WTC11 (cell line): ENCODE measurements at regions not wholly inside any gene's neighbourhood (a gene's known extent, or its start where the extent isn't known, plus 50 kb on each side); places are given as distances from the start of the nearest gene placed in this dataset.
"Not testable (repeated sequence)": the region's sequence is repeated elsewhere in the genome, so short reads cannot be mapped to it uniquely, and the experiment has no call there.

Source experiments
- ATAC-seq: fragments of 200-7000 bp; cut with Tn5 transposase; 2 replicates; pipeline ENCODE4 v1.10.0; 2021; ENCODE audit warnings: mild to moderate bottlenecking, moderate library complexity
- CTCF ChIA-PET: fragments of 300-600 bp; sonication (Branson Sonifier 250); formaldehyde crosslinking; loops from one replicate; lab custom pipeline; 2021; ENCODE audit warnings: antibody characterized with exemption; lab: Charles Lee
- POLR2A ChIA-PET: fragments of 350-600 bp; sonication (Branson Sonifier 250); formaldehyde crosslinking; loops from one replicate; lab custom pipeline; 2021; ENCODE audit warnings: antibody characterized with exemption; lab: Charles Lee
- DNase-seq: peaks from one replicate; pipeline ENCODE4 v3.0.0; 2021; ENCODE audit warnings: low spot score
- H3K27ac Mint-ChIP-seq: 2 replicates; pipeline ENCODE4 v1.8.0; 2021; ENCODE audit warnings: mixed read lengths
- H3K27me3 Mint-ChIP-seq: 2 replicates; pipeline ENCODE4 v1.8.0; 2021; ENCODE audit warnings: low read depth, mild to moderate bottlenecking, moderate library complexity, mixed read lengths
- H3K36me3 Mint-ChIP-seq: 2 replicates; pipeline ENCODE4 v1.8.0; 2021; ENCODE audit warnings: mixed read lengths
- H3K4me1 Mint-ChIP-seq: 2 replicates; pipeline ENCODE4 v1.8.0; 2022; ENCODE audit warnings: mixed read lengths
- H3K4me3 Mint-ChIP-seq: 2 replicates; pipeline ENCODE4 v1.8.0; 2021; ENCODE audit warnings: mild to moderate bottlenecking, moderate library complexity, mixed read lengths
- H3K9me3 Mint-ChIP-seq: 2 replicates; pipeline ENCODE4 v1.8.0; 2021; ENCODE audit warnings: mixed read lengths
- CBFB ChIP-seq: sonication (generic); formaldehyde crosslinking; IDR thresholded peaks from 2 replicates; pipeline ENCODE4 v1.8.1; 2022; ENCODE audit warnings: mild to moderate bottlenecking, low read depth, missing genetic modification reagents
- CREB1 ChIP-seq: sonication (generic); formaldehyde crosslinking; IDR thresholded peaks from 2 replicates; pipeline ENCODE4 v1.8.0; 2023; ENCODE audit warnings: mild to moderate bottlenecking, missing genetic modification reagents
- CREM ChIP-seq: sonication (generic); formaldehyde crosslinking; IDR thresholded peaks from 2 replicates; pipeline ENCODE4 v1.8.1; 2022; ENCODE audit warnings: mild to moderate bottlenecking, missing genetic modification reagents, moderate library complexity
- E2F4 ChIP-seq: sonication (generic); formaldehyde crosslinking; IDR thresholded peaks from 2 replicates; pipeline ENCODE4 v1.8.1; 2022; ENCODE audit warnings: low read depth, mild to moderate bottlenecking, moderate library complexity, missing genetic modification reagents, borderline replicate concordance
- EMX1 ChIP-seq: fragments of 250-450 bp; sonication (Bioruptor Pico); IDR thresholded peaks from 2 replicates; pipeline ENCODE4 v1.8.0; 2021; ENCODE audit warnings: mild to moderate bottlenecking
- FOXP1 ChIP-seq: sonication (generic); formaldehyde crosslinking; IDR thresholded peaks from 2 replicates; pipeline ENCODE4 v1.8.0; 2022; ENCODE audit warnings: missing genetic modification reagents, mild to moderate bottlenecking, moderate library complexity, borderline replicate concordance
- FOXP4 ChIP-seq: sonication (generic); formaldehyde crosslinking; IDR thresholded peaks from 2 replicates; pipeline ENCODE4 v1.8.0; 2022; ENCODE audit warnings: mild to moderate bottlenecking, missing genetic modification reagents
- GABPB1 ChIP-seq: sonication (generic); formaldehyde crosslinking; IDR thresholded peaks from 2 replicates; pipeline ENCODE4 v1.8.1; 2023; ENCODE audit warnings: mild to moderate bottlenecking, missing genetic modification reagents
- HMGXB4 ChIP-seq: sonication (generic); formaldehyde crosslinking; IDR thresholded peaks from 2 replicates; pipeline ENCODE4 v1.8.1; 2023; ENCODE audit warnings: mild to moderate bottlenecking, moderate library complexity, missing genetic modification reagents
- JUN ChIP-seq: sonication (generic); formaldehyde crosslinking; IDR thresholded peaks from 2 replicates; pipeline ENCODE4 v1.8.0; 2023; ENCODE audit warnings: mild to moderate bottlenecking, missing genetic modification reagents
- KAT7 ChIP-seq: sonication (generic); formaldehyde crosslinking; IDR thresholded peaks from 2 replicates; pipeline ENCODE4 v1.8.1; 2023; ENCODE audit warnings: missing genetic modification reagents, mild to moderate bottlenecking, borderline replicate concordance
- NFYB ChIP-seq: sonication (generic); formaldehyde crosslinking; conservative IDR thresholded peaks from 2 replicates; pipeline ENCODE4 v1.8.0; 2022; ENCODE audit warnings: low read depth, missing genetic modification reagents
- RORB ChIP-seq: fragments of 250-450 bp; sonication (Bioruptor Pico); IDR thresholded peaks from 2 replicates; pipeline ENCODE4 v1.9.0; 2021; ENCODE audit warnings: mild to moderate bottlenecking
- ZBTB21 ChIP-seq: sonication (generic); formaldehyde crosslinking; IDR thresholded peaks from 2 replicates; pipeline ENCODE4 v1.8.1; 2023; ENCODE audit warnings: mild to moderate bottlenecking, missing genetic modification reagents, borderline replicate concordance
- ZNF263 ChIP-seq: sonication (generic); formaldehyde crosslinking; IDR thresholded peaks from 2 replicates; pipeline ENCODE4 v1.8.1; 2022; ENCODE audit warnings: low read depth, mild to moderate bottlenecking, moderate library complexity, missing genetic modification reagents
- ZNF396 ChIP-seq: fragments of 250-450 bp; sonication (Bioruptor Pico); IDR thresholded peaks from 2 replicates; pipeline ENCODE4 v1.8.0; 2021; ENCODE audit warnings: mild to moderate bottlenecking, moderate library complexity, borderline replicate concordance
- TF ChIP-seq, protein P1 (sequence below): sonication (generic); formaldehyde crosslinking; IDR thresholded peaks from 2 replicates; pipeline ENCODE4 v1.8.0; 2022; ENCODE audit warnings: mild to moderate bottlenecking, missing genetic modification reagents
- TF ChIP-seq, protein P2 (sequence below): fragments of 250-450 bp; sonication (Bioruptor Pico); conservative IDR thresholded peaks from 2 replicates; pipeline ENCODE4 v1.9.0; 2021; ENCODE audit warnings: mild to moderate bottlenecking
- TF ChIP-seq, protein P3 (sequence below): sonication (generic); formaldehyde crosslinking; IDR thresholded peaks from 2 replicates; pipeline ENCODE4 v1.8.1; 2023; ENCODE audit warnings: mild to moderate bottlenecking, missing genetic modification reagents, moderate library complexity
- TF ChIP-seq, protein P4 (sequence below): fragments of 200-600 bp; IDR thresholded peaks from 2 replicates; pipeline ENCODE4 v1.8.0; 2022; ENCODE audit warnings: antibody characterized with exemption
- TF ChIP-seq, protein P5 (sequence below): fragments of 250-450 bp; sonication (Bioruptor Pico); IDR thresholded peaks from 2 replicates; pipeline ENCODE4 v1.8.0; 2021; ENCODE audit warnings: mild to moderate bottlenecking

GRCh38 chr12:73125148-73125547 is 853.0 kb downstream of the TRHDE start:
- POLR2A ChIA-PET, result no interaction called here
- CTCF ChIA-PET, result no interaction called here
- H3K36me3 Mint-ChIP-seq, result no peaks in the 10 kb centered on the region
- no peaks in the 10 kb centered on the region for H3K27me3 Mint-ChIP-seq
- TF ChIP-seq, protein P1, sequence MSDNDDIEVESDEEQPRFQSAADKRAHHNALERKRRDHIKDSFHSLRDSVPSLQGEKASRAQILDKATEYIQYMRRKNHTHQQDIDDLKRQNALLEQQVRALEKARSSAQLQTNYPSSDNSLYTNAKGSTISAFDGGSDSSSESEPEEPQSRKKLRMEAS (CRISPR knock-in tag), result no peak
- no peak for TF ChIP-seq CREB1 (CRISPR knock-in tag)
- TF ChIP-seq KAT7 (CRISPR knock-in tag), result no peak
- TF ChIP-seq EMX1 (CRISPR knock-in tag), result no peak
- no peak for TF ChIP-seq E2F4 (CRISPR knock-in tag)
- TF ChIP-seq ZBTB21 (CRISPR knock-in tag), result no peak
- TF ChIP-seq, protein P2, sequence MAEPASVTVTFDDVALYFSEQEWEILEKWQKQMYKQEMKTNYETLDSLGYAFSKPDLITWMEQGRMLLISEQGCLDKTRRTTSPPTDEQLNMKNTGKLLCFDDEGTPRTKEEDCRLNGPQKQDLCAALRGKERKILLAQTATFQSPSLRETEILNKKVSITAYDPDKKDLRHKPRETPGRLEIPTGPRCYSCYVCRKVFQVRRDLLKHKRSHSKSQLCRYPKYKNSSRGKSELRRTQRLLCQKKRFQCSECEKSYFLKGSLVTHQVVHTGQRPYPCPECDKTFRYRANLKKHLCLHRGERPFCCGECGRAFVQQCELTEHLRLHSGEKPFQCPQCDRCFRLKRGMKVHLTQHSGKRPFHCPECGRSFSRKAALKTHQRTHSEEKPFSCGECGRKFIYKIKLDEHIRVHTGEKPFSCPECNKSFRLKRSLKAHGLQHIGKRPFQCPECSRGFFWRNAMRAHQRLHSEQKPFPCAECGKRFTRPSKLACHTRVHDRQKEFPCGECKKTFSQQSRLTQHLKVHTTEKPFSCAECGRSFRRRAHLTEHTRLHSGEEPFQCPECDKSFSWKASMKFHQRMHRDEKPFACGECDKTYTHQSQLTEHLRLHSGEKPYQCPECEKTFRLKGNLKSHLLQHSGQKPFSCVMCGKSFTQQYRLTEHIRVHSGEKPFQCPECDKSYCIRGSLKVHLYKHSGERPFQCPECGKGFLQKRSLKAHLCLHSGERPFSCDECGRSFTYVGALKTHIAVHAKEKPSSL (CRISPR knock-in tag), result no peak
- TF ChIP-seq FOXP1 (CRISPR knock-in tag), result no peak
- no peak for TF ChIP-seq RORB (CRISPR knock-in tag)
- no peak for TF ChIP-seq ZNF263
- TF ChIP-seq, protein P3, sequence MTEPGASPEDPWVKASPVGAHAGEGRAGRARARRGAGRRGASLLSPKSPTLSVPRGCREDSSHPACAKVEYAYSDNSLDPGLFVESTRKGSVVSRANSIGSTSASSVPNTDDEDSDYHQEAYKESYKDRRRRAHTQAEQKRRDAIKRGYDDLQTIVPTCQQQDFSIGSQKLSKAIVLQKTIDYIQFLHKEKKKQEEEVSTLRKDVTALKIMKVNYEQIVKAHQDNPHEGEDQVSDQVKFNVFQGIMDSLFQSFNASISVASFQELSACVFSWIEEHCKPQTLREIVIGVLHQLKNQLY, result no peak
- no peak for TF ChIP-seq HMGXB4 (CRISPR knock-in tag)
- TF ChIP-seq, protein P4, sequence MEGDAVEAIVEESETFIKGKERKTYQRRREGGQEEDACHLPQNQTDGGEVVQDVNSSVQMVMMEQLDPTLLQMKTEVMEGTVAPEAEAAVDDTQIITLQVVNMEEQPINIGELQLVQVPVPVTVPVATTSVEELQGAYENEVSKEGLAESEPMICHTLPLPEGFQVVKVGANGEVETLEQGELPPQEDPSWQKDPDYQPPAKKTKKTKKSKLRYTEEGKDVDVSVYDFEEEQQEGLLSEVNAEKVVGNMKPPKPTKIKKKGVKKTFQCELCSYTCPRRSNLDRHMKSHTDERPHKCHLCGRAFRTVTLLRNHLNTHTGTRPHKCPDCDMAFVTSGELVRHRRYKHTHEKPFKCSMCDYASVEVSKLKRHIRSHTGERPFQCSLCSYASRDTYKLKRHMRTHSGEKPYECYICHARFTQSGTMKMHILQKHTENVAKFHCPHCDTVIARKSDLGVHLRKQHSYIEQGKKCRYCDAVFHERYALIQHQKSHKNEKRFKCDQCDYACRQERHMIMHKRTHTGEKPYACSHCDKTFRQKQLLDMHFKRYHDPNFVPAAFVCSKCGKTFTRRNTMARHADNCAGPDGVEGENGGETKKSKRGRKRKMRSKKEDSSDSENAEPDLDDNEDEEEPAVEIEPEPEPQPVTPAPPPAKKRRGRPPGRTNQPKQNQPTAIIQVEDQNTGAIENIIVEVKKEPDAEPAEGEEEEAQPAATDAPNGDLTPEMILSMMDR, result no peak
- no peak for TF ChIP-seq FOXP4 (CRISPR knock-in tag)
- no peak for DNase-seq
- no peak for ATAC-seq
- no peaks in the 10 kb centered on the region for H3K9me3 Mint-ChIP-seq
- no peak overlapping the region for H3K4me3 Mint-ChIP-seq
- peaks cover 9% of the 10 kb centered on the region for H3K4me1 Mint-ChIP-seq
- no peak overlapping the region for H3K27ac Mint-ChIP-seq

DNA sequence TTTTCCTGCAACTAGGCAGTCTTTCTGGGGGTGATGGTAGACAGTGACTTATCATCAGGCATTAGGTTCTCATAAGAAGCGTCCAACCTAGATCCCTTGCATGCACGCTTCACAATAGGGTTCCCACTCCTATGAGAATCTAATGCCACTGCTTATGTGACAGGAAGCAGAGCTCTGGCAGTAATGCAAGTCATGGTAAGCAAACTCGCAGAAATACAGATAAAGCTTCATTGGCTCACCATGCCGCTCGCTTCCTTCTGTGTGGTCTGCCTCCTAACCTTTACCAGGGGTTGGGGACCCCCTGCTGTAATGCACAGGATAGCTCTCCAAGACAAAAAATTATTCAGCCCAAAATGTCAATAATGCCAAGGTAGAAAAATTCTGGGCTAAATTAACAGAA is 864.2 kb downstream of the TRHDE start:
- Mint-ChIP-seq H3K4me1 (no peaks in the 10 kb centered on the region; the same call in 1 of the 2 replicates), H3K27ac (no peak overlapping the region), H3K27me3 (no peaks in the 10 kb centered on the region), H3K36me3 (no peaks in the 10 kb centered on the region), H3K4me3 (no peak overlapping the region), H3K9me3 (peaks cover 7% of the 10 kb centered on the region; the same call in 1 of the 2 replicates)
- DNase-seq, result peak; percentile 8
- no peak for ATAC-seq
- POLR2A ChIA-PET, result no interaction called here
- TF ChIP-seq ZNF396 (CRISPR knock-in tag) (no peak), JUN (CRISPR knock-in tag) (no peak), CBFB (CRISPR knock-in tag) (no peak), NFYB (CRISPR knock-in tag) (no peak), KAT7 (CRISPR knock-in tag) (no peak), GABPB1 (CRISPR knock-in tag) (no peak), CREM (CRISPR knock-in tag) (no peak)
- TF ChIP-seq, protein P5, sequence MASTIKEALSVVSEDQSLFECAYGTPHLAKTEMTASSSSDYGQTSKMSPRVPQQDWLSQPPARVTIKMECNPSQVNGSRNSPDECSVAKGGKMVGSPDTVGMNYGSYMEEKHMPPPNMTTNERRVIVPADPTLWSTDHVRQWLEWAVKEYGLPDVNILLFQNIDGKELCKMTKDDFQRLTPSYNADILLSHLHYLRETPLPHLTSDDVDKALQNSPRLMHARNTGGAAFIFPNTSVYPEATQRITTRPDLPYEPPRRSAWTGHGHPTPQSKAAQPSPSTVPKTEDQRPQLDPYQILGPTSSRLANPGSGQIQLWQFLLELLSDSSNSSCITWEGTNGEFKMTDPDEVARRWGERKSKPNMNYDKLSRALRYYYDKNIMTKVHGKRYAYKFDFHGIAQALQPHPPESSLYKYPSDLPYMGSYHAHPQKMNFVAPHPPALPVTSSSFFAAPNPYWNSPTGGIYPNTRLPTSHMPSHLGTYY (CRISPR knock-in tag), result no peak
- TF ChIP-seq, protein P3, result no peak
- CTCF ChIA-PET, result no interaction called here

DNA sequence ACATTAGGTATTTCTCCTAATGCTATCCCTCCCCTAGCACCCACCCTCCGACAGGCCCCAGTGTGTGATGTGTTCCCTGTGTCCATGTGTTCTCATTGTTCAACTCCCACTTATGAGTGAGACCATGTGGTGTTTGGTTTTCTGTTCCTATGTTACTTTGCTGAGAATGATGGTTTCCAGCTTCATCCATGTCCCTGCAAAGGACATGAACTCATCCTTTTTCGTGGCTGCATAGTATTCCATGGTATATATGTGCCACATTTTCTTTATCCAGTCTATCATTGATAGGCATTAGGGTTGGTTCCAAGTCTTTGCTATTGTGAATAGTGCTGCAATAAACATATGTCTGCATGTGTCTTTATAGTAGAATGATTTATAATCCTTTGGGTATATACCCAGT is 867.5 kb downstream of the TRHDE start:
- ATAC-seq, H3K27me3 Mint-ChIP-seq, H3K4me3 Mint-ChIP-seq, H3K4me1 Mint-ChIP-seq, CTCF ChIA-PET, H3K36me3 Mint-ChIP-seq, POLR2A ChIA-PET, DNase-seq, H3K9me3 Mint-ChIP-seq, H3K27ac Mint-ChIP-seq: not testable (repeated sequence)
